ENCODE measurements at regions not wholly inside any gene's neighbourhood (a gene's known extent, or its start where the extent isn't known, plus 50 kb on each side); places are given as distances from the start of the nearest gene placed in this dataset.

DNA sequence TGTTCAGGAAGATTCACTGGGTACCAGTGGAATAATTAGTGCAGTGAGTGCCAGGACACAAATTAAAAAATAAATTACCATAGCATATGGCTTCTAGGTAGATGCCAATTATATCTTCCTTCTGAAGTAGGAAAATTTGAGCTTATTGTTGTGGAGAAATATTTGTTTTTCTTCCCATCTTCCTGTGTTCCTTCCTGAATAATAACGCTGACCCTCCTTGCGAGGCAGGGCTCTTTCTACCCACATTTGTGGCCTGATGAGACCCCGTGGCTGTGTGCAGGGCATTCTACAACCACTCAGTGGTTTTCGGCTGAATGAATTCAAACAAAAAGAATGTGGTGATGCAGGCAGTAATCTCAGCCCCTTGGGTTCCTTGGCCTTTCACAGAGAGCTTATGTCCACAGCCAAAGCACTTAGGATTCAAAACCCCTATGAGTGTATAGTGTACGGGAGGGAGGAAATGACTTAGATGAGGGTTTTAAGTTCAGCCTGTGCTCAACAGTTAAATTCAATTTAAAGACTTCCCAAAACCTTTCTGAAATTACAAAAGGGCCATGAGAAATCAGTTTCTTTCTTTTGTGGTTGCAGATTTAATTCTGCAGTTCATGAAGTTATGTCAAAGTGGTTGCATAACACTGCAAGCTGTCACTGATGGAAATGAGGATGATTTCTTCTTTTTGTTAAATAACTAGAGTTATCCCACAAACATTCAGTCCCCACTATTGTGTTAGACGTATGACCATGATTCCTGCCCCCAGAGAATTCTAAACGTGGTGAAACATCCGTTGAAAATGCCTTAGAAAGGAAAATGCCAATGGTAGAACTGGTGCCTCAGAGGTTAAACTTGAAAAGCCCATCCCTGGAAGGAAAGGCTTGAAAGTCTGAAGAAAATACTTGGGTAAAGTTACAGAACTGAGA is 255.3 kb downstream of the FZD1 start:
- DNase-seq (ENCODE audit: low read depth): no peak

DNA sequence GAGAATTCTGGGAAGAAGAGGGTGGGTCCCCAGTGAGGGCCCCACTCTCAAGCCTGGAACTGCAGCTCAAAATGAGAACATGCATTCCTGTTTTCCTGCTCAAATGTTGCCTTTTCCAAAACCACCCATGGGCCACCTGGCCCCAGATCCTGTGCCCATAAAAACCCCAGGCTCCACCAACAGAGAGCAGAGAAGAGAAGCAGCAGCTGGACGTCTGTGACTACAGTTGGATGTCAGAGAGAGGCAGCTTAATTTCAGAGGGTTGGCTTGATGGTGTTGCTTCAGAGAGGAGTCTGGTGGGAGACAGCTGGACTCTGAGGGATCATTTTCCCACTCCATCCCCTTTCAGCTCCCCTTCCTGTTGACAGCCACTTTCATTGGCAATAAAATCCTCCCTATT is 256.4 kb downstream of the FZD1 start:
- DNase-seq (ENCODE audit: low read depth): no peak

DNA sequence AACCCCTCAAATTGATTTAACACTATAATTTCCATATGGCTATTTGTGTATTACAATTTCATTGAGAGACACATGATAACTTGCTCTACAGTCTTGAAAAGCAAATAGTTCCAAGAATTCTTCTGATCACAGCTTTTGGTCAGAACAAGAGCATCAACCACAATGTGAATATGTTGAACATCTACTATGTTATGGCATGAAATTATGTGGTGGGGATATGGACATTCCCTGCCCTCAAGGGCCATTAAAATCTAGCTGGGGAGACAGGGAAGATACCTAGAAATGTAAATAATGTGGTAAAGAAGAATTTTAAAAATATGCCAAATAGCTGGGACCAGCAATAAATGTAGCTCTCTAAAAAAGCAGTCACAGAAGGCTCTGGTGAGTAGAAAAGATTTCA is 262.2 kb downstream of the FZD1 start:
- no peak for DNase-seq (ENCODE audit: low read depth)

- DNase-seq (ENCODE audit: low read depth): no peak
Observed at GRCh38 chr7:91527460-91527859, 263.2 kb downstream of the FZD1 start.

DNA sequence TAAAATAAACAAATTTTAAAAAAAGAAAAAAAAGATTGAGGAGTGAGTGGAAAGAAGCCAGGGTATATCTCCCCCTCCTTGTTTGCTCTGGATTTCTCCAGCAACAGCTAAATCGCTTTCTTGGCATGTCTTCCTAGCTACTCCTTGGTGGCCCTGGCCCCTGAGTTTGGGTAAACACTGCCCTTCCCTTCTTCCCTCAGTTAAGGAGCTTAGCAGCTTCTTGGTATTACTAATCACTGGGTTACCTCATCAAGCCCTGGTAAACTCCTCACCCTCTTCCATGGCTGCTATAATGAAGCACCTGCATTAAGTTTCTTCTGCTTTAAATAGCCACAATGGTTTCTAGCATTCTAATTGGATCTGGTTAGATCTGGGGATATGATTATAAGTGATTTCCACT is 269.8 kb downstream of the FZD1 start:
- no peak for DNase-seq (ENCODE audit: low read depth)

GRCh38 chr7:91537260-91538152 is 273.3 kb downstream of the FZD1 start:
- DNase-seq (ENCODE audit: low read depth): no peak

DNA sequence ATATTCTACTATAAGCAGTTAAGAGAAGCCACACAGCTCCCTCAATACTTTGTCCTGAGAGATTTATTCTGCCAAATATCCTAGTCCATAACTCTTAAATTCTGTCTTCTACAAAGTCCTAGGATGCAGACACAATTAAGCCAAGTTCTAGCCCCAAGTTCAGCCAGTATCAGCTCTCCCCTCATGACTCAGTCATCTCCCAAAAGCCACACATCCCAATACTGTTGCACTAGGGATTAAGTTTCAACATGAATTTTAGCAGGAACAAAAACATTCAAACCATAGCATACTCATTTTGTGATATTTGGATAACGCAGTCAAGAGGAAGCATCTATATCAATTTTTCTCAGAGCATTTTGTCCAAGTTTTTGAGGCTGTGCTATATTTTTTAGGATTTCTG is 277.4 kb downstream of the FZD1 start:
- no peak for DNase-seq (ENCODE audit: low read depth)

DNA sequence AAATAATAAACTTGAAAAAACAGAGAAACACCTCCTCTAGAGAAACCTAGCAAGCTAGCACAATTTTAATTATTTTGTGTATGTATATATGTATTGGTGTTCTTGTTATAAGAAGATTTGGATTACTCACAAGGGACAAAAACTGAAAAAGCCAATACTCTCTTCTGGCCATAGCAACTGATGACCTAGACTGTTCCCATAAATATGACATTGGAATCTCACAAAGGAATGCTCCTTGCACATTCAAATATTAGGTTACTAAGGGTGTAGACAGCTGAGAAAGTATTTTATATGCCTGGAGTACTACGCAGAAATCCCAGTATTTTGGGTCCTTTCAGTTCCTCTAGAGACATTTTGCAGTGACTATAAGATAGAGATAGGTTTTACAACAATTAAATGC is 279.4 kb downstream of the FZD1 start:
- DNase-seq (ENCODE audit: low read depth): no peak

DNA sequence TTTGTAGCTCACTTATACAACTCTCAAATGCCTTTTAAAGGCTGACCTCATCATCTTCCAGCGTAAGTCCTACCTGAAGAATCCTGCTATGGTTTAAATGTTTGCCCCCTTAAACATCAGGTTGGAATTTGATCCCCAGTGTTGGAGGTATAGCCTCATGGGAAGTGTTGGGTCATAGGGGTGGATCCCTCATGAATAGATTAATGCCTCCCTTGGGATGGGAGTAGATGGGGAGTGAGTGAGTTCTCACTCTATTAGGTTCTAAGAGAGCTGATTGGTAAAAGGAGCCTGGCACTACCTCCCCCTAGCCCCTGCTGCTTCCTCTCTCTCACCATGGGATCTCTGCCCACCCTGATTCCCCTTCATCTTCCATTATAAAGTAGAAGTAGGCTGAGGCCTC is 285.6 kb downstream of the FZD1 start:
- no peak for DNase-seq (ENCODE audit: low read depth)

DNA sequence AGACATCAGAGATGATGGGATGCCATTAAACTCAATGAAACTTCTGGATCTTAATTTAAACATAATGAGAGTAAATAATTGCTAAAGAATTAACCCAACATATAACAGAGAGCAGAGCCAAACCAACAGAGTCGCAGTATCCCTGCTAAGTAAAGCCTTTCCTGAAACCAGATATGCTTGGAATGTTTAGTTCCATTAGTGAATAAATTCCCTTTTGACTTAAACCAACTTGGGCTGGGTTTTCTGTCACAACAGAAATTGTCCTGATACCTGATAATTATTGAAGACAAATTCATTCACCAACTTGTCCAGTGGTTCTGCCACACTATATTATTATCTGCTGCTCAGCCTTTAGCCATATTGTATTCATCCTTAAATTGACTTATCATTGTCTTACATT is 286.7 kb downstream of the FZD1 start:
- no peak for DNase-seq (ENCODE audit: low read depth)

GRCh38 chr7:91551377-91552175 is 287.3 kb downstream of the FZD1 start:
- no peak for DNase-seq (ENCODE audit: low read depth)

DNA sequence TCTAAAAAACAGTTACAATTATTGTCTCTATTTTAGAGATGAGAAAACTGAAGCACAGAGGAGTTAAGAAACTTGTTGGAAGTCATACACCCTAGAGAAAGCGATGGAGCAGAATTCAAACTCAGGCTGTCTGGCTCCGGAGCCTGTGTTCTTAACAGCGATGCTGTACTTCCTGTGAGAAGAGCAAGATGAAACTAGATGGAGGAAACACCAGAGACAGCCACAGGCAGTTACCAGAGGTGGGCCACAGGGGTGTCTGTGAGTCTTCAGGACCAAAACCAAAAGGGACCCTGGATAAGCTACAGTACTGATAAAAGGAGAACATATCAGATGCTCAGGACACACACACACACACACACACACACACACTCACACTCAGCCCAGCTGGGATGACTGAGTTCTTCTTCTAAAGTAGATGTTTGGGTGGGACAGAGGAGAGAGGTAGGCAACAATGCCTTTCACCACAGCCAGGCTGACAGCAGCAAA is 289.2 kb downstream of the FZD1 start:
- DNase-seq (ENCODE audit: low read depth): no peak

DNA sequence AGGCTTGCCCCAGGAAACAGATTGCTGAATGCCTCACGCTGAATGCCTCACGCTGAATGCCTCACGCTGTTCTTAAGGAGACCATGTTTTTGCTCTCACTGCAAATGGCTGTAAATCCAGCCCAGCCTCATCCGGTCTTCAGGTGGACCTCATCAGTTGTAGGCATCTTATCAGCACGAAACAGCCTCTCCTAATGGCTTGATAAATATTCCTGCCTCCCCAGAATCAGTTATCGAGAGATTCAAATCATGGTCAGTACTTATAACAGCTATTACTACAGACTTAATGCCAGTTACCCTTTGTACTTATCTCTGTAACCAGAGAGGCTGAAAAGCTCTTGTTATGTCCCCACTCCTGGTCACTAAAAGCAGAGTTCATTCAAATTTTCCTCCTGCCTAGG is 290.6 kb downstream of the FZD1 start:
- no peak for DNase-seq (ENCODE audit: low read depth)

DNA sequence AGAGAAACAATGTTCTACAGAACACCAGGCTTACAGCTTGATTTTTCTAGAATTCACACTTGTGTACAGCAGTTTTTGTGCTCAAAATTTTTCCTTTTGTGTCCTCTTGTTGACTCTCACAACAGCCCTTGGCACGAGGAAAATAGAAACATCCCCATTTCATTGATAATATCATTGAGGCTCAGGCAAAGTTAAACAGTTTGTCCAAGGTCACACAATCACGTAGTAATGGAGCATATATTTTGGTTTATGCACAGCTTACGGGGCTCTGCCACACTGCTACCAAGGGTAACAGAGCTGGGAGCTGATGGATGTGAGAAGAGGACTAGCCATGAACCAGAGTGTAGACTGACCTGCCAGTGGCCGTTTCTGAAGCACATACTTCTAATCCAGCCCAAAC is 292.0 kb downstream of the FZD1 start:
- no peak for DNase-seq (ENCODE audit: low read depth)

- DNase-seq (ENCODE audit: low read depth): no peak
Observed at GRCh38 chr7:91556956-91557650, 292.9 kb downstream of the FZD1 start.

- DNase-seq (ENCODE audit: low read depth): peak; percentile 69
Observed at GRCh38 chr7:91557789-91558404, 293.7 kb downstream of the FZD1 start.

DNA sequence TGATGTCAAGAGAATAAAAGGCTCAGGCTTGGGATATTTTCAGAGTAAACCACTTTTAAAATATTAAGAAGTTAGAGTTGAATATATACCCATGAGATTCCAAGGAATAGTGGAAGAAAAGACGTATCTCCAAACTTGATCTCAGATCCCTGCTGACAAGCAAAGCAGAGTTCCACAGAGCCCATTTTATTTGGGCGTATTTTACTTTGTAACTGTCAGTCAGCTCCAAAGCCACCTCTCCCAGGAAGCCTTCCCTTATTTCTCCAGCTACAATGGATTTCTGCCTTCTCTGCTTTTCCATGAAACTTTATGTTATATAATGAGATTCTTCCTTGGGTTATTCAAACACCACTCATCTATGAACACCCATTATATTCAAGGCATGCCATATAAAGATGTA is 295.7 kb downstream of the FZD1 start:
- no peak for DNase-seq (ENCODE audit: low read depth)

DNA sequence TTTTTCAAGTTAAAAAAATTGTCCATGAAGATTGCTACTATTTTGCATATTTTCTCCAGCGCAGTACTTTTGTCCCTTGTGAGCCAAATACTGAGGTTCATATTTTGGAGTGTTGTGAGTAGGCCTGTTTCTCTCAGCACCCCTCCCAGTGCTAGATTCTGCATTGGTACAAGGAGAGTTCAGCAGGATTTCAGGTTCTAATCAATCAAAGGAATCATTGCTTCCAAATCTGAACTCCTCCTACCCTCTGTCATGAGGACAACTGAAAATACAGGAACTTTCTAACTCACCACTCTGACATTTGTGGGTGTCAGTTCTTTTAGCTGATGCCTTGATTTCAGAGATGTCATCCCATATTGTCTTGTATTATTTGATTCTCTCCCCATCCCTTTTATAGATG is 299.9 kb downstream of the FZD1 start:
- DNase-seq (ENCODE audit: low read depth): no peak

DNA sequence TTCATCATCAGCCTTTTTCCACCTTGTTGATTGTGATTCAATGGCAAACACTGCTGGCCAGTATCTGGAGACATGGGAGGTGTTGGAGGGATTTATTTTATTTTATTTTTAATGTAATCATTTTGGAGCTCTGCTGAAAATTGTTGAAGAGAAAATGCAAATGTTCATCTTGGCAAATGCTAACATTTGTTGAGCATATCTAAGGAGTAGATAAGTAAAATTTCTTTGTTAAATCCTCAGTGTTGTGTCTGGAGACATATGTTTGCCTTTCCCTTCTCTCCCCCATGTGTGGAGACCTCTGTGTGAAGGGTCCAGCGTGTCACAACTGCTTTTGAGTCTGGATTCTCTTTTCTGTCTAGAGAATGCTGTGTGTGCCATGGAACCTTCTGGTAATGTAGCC is 300.3 kb downstream of the FZD1 start:
- no peak for DNase-seq (ENCODE audit: low read depth)

GRCh38 chr7:91565499-91566401 is 301.5 kb downstream of the FZD1 start:
- DNase-seq (ENCODE audit: low read depth): no peak
